Caco-2 (cell line): ENCODE measurements at regions not wholly inside any gene's neighbourhood (a gene's known extent, or its start where the extent isn't known, plus 50 kb on each side); places are given as distances from the start of the nearest gene placed in this dataset.

Experiments
- BruUV-seq: library from RNA; stranded (reverse); fragments of 400-500 nt; replicated peaks from 2 replicates; lab custom pipeline; 2021; lab: Mats Ljungman, UMichigan
- CTCF ChIA-PET: fragments of 300-600 bp; sonication (Branson Sonifier 250); formaldehyde crosslinking; loops from one replicate; lab custom pipeline; 2022; ENCODE audit warnings: antibody characterized with exemption; lab: Charles Lee
- POLR2A ChIA-PET: fragments of 300-600 bp; sonication (Branson Sonifier 250); formaldehyde crosslinking; loops from one replicate; lab custom pipeline; 2022; ENCODE audit warnings: antibody characterized with exemption; lab: Charles Lee
- DNase-seq, 2 experiments: peaks; one replicate each; pipeline versions ENCODE4 v3.0.0 to v3.0.0-alpha.2; 2020 to 2022
- H3K27me3 ChIP-seq: replicated peaks from 2 replicates; pipeline ENCODE4 v1.6.0; 2011; ENCODE audit warnings: low read length; ENCODE audit not compliant: control insufficient read depth, insufficient read depth
- H3K36me3 ChIP-seq: 2 replicates; pipeline ENCODE4 v1.5.1; 2011; ENCODE audit warnings: low read length; ENCODE audit not compliant: control insufficient read depth, insufficient read depth
- H3K4me1 ChIP-seq: fragments of 250-450 bp; sonication (Bioruptor Pico); 2 replicates; pipeline ENCODE4 v1.5.1; 2020; ENCODE audit warnings: mild to moderate bottlenecking
- H3K4me3 ChIP-seq: 2 replicates; pipeline ENCODE4 v1.5.1; 2011; ENCODE audit warnings: low read depth, mild to moderate bottlenecking, control low read depth, low read length
- H3K9me3 ChIP-seq: fragments of 250-450 bp; sonication (Bioruptor Pico); 2 replicates; pipeline ENCODE4 v1.5.1; 2020; ENCODE audit warnings: mild to moderate bottlenecking, moderate library complexity
- H3K27ac Mint-ChIP-seq: one replicate; pipeline ENCODE4 v1.8.0; 2022; ENCODE audit warnings: mixed read lengths; ENCODE audit not compliant: unreplicated experiment
- H3K27me3 Mint-ChIP-seq: one replicate; pipeline ENCODE4 v1.8.0; 2022; ENCODE audit warnings: mixed read lengths; ENCODE audit not compliant: insufficient read depth, unreplicated experiment
- H3K36me3 Mint-ChIP-seq: one replicate; pipeline ENCODE4 v1.8.0; 2022; ENCODE audit warnings: mild to moderate bottlenecking, mixed read lengths; ENCODE audit not compliant: insufficient read depth, unreplicated experiment
- H3K4me1 Mint-ChIP-seq: one replicate; pipeline ENCODE4 v1.8.0; 2022; ENCODE audit warnings: low read depth, mixed read lengths; ENCODE audit not compliant: unreplicated experiment
- H3K4me3 Mint-ChIP-seq: one replicate; pipeline ENCODE4 v1.8.0; 2022; ENCODE audit warnings: mild to moderate bottlenecking, moderate library complexity, mixed read lengths; ENCODE audit not compliant: unreplicated experiment
- H3K9me3 Mint-ChIP-seq: one replicate; pipeline ENCODE4 v1.8.0; 2022; ENCODE audit warnings: mixed read lengths; ENCODE audit not compliant: unreplicated experiment
- intact Hi-C: fragments of 100-400 bp; cut with micrococcal nuclease; formaldehyde crosslinking; loops from one replicate; pipeline ENCODE4 v1.10.0; 2022; ENCODE audit not compliant: unreplicated experiment
- TF ChIP-seq, protein P1 (sequence below), 2 experiments: fragments of 200-600 bp in 1 of 2; IDR thresholded peaks; 1 replicate in 1 of 2; 2 replicates in 1 of 2; pipeline versions ENCODE4 v1.5.1 to v1.8.0; 2011 to 2022; ENCODE audit warnings: antibody characterized with exemption in 1 of 2, control low read depth in 1 of 2, inconsistent platforms in 1 of 2, low read depth in 1 of 2, low read length in 1 of 2, mild to moderate bottlenecking in 1 of 2, moderate library complexity in 1 of 2; ENCODE audit not compliant: insufficient read depth in 1 of 2, severe bottlenecking in 1 of 2, unreplicated experiment in 1 of 2

DNA sequence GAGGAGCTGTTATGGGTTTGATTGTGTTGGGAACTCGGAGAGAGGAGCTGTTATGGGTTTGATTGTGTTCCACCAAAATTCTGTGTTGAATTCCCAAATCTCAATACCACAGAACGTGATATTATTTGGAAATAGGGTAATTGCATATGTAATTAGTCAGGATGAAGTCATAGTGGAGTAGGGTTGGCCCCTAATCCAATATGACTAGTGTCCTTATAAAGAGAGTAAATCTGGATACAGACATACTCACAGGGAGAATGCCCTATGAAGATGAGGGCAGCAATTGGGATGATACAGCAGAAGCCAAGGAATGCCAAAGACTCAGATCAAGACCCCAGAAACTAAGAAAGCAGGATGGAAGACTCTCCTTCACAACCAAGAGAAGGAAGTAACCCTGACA, 1023.2 kb upstream of the ZEB2 start:
- Histone ChIP-seq H3K27me3 (no peaks in the 10 kb centered on the region), H3K4me1 (no peaks in the 10 kb centered on the region), H3K9me3 (no peaks in the 10 kb centered on the region), H3K36me3 (no peaks in the 10 kb centered on the region), H3K4me3 (no peak overlapping the region)
- POLR2A ChIA-PET: no interaction called here
- Mint-ChIP-seq H3K4me3 (no peak overlapping the region), H3K27ac (no peak overlapping the region), H3K36me3 (no peaks in the 10 kb centered on the region), H3K27me3 (no peaks in the 10 kb centered on the region), H3K4me1 (no peaks in the 10 kb centered on the region), H3K9me3 (no peaks in the 10 kb centered on the region)
- CTCF ChIA-PET: no interaction called here
- intact Hi-C loops: no loop called here
- TF ChIP-seq, protein P1, sequence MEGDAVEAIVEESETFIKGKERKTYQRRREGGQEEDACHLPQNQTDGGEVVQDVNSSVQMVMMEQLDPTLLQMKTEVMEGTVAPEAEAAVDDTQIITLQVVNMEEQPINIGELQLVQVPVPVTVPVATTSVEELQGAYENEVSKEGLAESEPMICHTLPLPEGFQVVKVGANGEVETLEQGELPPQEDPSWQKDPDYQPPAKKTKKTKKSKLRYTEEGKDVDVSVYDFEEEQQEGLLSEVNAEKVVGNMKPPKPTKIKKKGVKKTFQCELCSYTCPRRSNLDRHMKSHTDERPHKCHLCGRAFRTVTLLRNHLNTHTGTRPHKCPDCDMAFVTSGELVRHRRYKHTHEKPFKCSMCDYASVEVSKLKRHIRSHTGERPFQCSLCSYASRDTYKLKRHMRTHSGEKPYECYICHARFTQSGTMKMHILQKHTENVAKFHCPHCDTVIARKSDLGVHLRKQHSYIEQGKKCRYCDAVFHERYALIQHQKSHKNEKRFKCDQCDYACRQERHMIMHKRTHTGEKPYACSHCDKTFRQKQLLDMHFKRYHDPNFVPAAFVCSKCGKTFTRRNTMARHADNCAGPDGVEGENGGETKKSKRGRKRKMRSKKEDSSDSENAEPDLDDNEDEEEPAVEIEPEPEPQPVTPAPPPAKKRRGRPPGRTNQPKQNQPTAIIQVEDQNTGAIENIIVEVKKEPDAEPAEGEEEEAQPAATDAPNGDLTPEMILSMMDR (IDR thresholded peaks at IDR 0.05; ENCODE audit: insufficient read depth in 1 of 2, low read depth in 1 of 2, low read length in 1 of 2, severe bottlenecking in 1 of 2, unreplicated experiment in 1 of 2): no peak
- no TSS peak for BruUV-seq
- DNase-seq: no peak

DNA sequence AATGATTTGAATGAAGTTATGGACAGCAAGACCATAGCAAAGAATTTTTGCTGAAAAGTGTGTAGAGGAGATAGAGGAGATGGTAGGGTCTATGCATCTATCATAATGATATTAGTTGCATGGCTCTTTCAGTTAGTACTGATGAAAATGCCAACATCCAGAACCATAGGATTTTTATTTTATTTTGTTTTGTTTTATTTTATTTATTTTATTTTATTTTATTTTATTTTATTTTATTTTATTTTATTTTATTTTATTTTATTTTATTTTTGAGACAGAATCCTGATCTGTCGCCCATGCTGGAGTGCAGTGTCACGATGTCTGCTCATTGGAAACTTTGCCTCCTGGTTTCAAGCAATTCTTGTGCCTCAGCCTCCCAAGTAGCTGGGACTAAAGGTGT, 1021.1 kb upstream of the ZEB2 start:
- H3K4me3 ChIP-seq: no peak overlapping the region
- H3K27ac Mint-ChIP-seq: no peak overlapping the region
- H3K9me3 Mint-ChIP-seq: no peaks in the 10 kb centered on the region
- no TSS peak for BruUV-seq
- H3K27me3 ChIP-seq: no peaks in the 10 kb centered on the region
- DNase-seq: no peak
- no peaks in the 10 kb centered on the region for H3K27me3 Mint-ChIP-seq
- no peaks in the 10 kb centered on the region for H3K36me3 Mint-ChIP-seq
- CTCF ChIA-PET: no interaction called here
- intact Hi-C loops: no loop called here
- no peaks in the 10 kb centered on the region for H3K4me1 ChIP-seq
- H3K36me3 ChIP-seq: no peaks in the 10 kb centered on the region
- H3K4me3 Mint-ChIP-seq: no peak overlapping the region
- no peaks in the 10 kb centered on the region for H3K9me3 ChIP-seq
- POLR2A ChIA-PET: no interaction called here
- no peaks in the 10 kb centered on the region for H3K4me1 Mint-ChIP-seq
- TF ChIP-seq, protein P1 (IDR thresholded peaks at IDR 0.05; ENCODE audit: insufficient read depth in 1 of 2, low read depth in 1 of 2, low read length in 1 of 2, severe bottlenecking in 1 of 2, unreplicated experiment in 1 of 2): no peak

DNA sequence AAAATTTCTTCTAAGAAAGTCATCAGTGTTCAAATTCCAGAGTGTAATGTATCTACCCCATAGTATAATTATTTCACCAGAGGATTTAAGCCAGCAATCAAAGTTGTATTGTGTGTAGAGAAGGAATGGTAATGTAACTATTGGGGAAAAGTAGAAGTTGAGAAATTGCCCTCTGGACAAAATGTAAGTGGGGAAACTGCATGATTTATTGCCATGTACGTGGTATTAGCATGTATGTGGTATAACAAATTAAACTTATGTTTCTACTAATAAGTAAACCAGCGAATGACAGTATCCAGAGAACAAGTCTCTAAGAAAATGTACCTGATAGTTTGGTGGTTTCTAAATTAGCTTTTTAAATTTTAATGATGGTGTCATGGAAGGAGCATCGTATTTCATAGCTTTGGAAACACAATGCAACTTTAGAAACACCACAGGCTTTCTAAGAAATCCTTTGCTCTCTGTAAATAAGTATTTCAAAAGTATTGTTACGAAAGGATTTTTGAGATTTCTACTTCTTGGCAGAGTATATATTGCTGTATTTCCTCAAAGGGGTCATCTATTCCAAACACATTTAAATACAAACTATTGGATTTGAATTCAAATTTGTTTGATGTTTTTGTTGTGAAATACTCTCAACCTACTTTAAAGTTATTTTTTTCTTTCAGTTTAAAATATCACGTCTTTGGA, 1018.9 kb upstream of the ZEB2 start:
- no peaks in the 10 kb centered on the region for H3K4me1 ChIP-seq
- no peak overlapping the region for H3K4me3 ChIP-seq
- no peaks in the 10 kb centered on the region for H3K27me3 ChIP-seq
- TF ChIP-seq, protein P1 (IDR thresholded peaks at IDR 0.05; ENCODE audit: insufficient read depth in 1 of 2, low read depth in 1 of 2, low read length in 1 of 2, severe bottlenecking in 1 of 2, unreplicated experiment in 1 of 2): no peak
- Mint-ChIP-seq H3K9me3 (no peaks in the 10 kb centered on the region), H3K27me3 (no peaks in the 10 kb centered on the region), H3K4me3 (no peak overlapping the region), H3K4me1 (no peaks in the 10 kb centered on the region), H3K27ac (no peak overlapping the region), H3K36me3 (no peaks in the 10 kb centered on the region)
- POLR2A ChIA-PET: no interaction called here
- no peak for DNase-seq
- CTCF ChIA-PET: no interaction called here
- BruUV-seq: no TSS peak
- intact Hi-C loops: no loop called here
- no peaks in the 10 kb centered on the region for H3K36me3 ChIP-seq
- H3K9me3 ChIP-seq: no peaks in the 10 kb centered on the region
